Neural cell (in vitro differentiated cells): ENCODE measurements at regions not wholly inside any gene's neighbourhood (a gene's known extent, or its start where the extent isn't known, plus 50 kb on each side); places are given as distances from the start of the nearest gene placed in this dataset.

ENCODE experiments used
- H2AFZ ChIP-seq: fragments of 200-600, 300-800 bp; sonication (generic), shearing (Covaris generic); 2 replicates; pipeline ENCODE4 v1.6.0; 2014; ENCODE audit warnings: low read depth, mild to moderate bottlenecking, antibody characterized with exemption, low read length, moderate library complexity
- H3F3A ChIP-seq: fragments of 200-600 bp; shearing (Covaris generic); 2 replicates; pipeline ENCODE4 v1.6.1; 2016; ENCODE audit warnings: mild to moderate bottlenecking, moderate library complexity, mixed read lengths, antibody characterized with exemption, low read length; ENCODE audit not compliant: insufficient read depth, poor library complexity, severe bottlenecking
- H3K27ac ChIP-seq: fragments of 200-600, 300-800 bp; sonication (generic), shearing (Covaris generic); 2 replicates; pipeline ENCODE4 v1.5.1; 2014; ENCODE audit warnings: mild to moderate bottlenecking, low read length, moderate library complexity
- H3K27me3 ChIP-seq: fragments of 300-800, 200-600 bp; sonication (generic), shearing (Covaris generic); 2 replicates; pipeline ENCODE4 v1.6.0; 2014; ENCODE audit warnings: mild to moderate bottlenecking, low read depth, low read length, moderate library complexity; ENCODE audit not compliant: insufficient read depth
- H3K36me3 ChIP-seq: fragments of 300-800, 200-600 bp; sonication (generic), shearing (Covaris generic); 2 replicates; pipeline ENCODE4 v1.5.1; 2014; ENCODE audit warnings: mild to moderate bottlenecking, antibody characterized with exemption, low read length, moderate library complexity; ENCODE audit not compliant: insufficient read depth
- H3K4me2 ChIP-seq: fragments of 300-800, 200-600 bp; sonication (generic), shearing (Covaris generic); 2 replicates; pipeline ENCODE4 v1.6.0; 2014; ENCODE audit warnings: mild to moderate bottlenecking, low read length
- H3K4me3 ChIP-seq: fragments of 300-800, 200-600 bp; sonication (generic), shearing (Covaris generic); 2 replicates; pipeline ENCODE4 v1.5.1; 2014; ENCODE audit warnings: mild to moderate bottlenecking, low read length, moderate library complexity
- H3K79me2 ChIP-seq: fragments of 200-600 bp; shearing (Covaris generic); replicated peaks from 2 replicates; pipeline ENCODE4 v1.6.0; 2014; ENCODE audit warnings: mild to moderate bottlenecking, low read length, moderate library complexity; ENCODE audit not compliant: insufficient read depth
- H3K9ac ChIP-seq: fragments of 300-800, 200-600 bp; sonication (generic), shearing (Covaris generic); 2 replicates; pipeline ENCODE4 v1.6.1; 2016; ENCODE audit warnings: mild to moderate bottlenecking, low read length, mixed read lengths
- H3K9me2 ChIP-seq: fragments of 200-600 bp; shearing (Covaris generic); 2 replicates; pipeline ENCODE4 v1.6.1; 2016; ENCODE audit warnings: mild to moderate bottlenecking, low read length, mixed read lengths; ENCODE audit not compliant: insufficient read depth
- H3K9me3 ChIP-seq: fragments of 200-600, 300-800 bp; sonication (generic), shearing (Covaris generic); 2 replicates; pipeline ENCODE4 v1.6.1; 2016; ENCODE audit warnings: mild to moderate bottlenecking, mixed run types, low read length, moderate library complexity, mixed read lengths
- H4K20me1 ChIP-seq: fragments of 200-600 bp; shearing (Covaris generic); 2 replicates; pipeline ENCODE4 v1.6.1; 2016; ENCODE audit warnings: mild to moderate bottlenecking, mixed run types; ENCODE audit not compliant: insufficient read depth
- CTCF ChIP-seq: fragments of 450-650 bp; IDR thresholded peaks from 2 replicates; pipeline ENCODE4 v1.5.1; 2014; ENCODE audit warnings: antibody characterized with exemption, mild to moderate bottlenecking, moderate library complexity; ENCODE audit not compliant: poor library complexity, severe bottlenecking
- EP300 ChIP-seq: fragments of 450-650 bp; conservative IDR thresholded peaks from 2 replicates; pipeline ENCODE4 v1.6.1; 2014; ENCODE audit warnings: antibody characterized with exemption, mild to moderate bottlenecking, moderate library complexity; ENCODE audit not compliant: poor library complexity, severe bottlenecking
- EZH2 ChIP-seq: fragments of 200-600, 300-800 bp; shearing (Covaris generic), sonication (generic); IDR thresholded peaks from 2 replicates; pipeline ENCODE4 v1.6.1; 2014; ENCODE audit warnings: antibody characterized with exemption, low read length, borderline replicate concordance, mild to moderate bottlenecking; ENCODE audit not compliant: insufficient read depth, poor library complexity, severe bottlenecking
- MXI1 ChIP-seq: fragments of 450-650 bp; conservative IDR thresholded peaks from 2 replicates; pipeline ENCODE4 v1.6.1; 2014; ENCODE audit warnings: antibody characterized with exemption, mild to moderate bottlenecking; ENCODE audit not compliant: poor library complexity, severe bottlenecking
- POLR2AphosphoS5 ChIP-seq: IDR thresholded peaks from 2 replicates; pipeline ENCODE4 v1.6.1; 2012
- RAD21 ChIP-seq: fragments of 450-650 bp; conservative IDR thresholded peaks from 2 replicates; pipeline ENCODE4 v1.6.1; 2014; ENCODE audit warnings: antibody characterized with exemption, mild to moderate bottlenecking, moderate library complexity
- REST ChIP-seq: IDR thresholded peaks from 2 replicates; pipeline ENCODE4 v1.6.1; 2012; ENCODE audit warnings: borderline replicate concordance
- SMC3 ChIP-seq: fragments of 450-650 bp; conservative IDR thresholded peaks from 2 replicates; pipeline ENCODE4 v1.6.1; 2014; ENCODE audit warnings: antibody characterized with exemption, mild to moderate bottlenecking, moderate library complexity; ENCODE audit not compliant: poor library complexity
- TAF1 ChIP-seq: IDR thresholded peaks from 2 replicates; pipeline ENCODE4 v1.6.1; 2012; ENCODE audit warnings: low read depth

- Histone ChIP-seq H3K27me3 (no peaks in the 10 kb centered on the region), H3K79me2 (no peaks in the 10 kb centered on the region), H3K9ac (no peak overlapping the region), H3K4me3 (no peak overlapping the region), H3F3A (no peaks in the 10 kb centered on the region), H2AFZ (no peak overlapping the region), H3K9me2 (no peaks in the 10 kb centered on the region), H3K27ac (no peak overlapping the region), H4K20me1 (no peaks in the 10 kb centered on the region), H3K4me2 (no peak overlapping the region), H3K9me3 (no peaks in the 10 kb centered on the region), H3K36me3 (no peaks in the 10 kb centered on the region)
- TF ChIP-seq EP300 (no peak), REST (no peak), SMC3 (no peak), RAD21 (no peak), MXI1 (no peak), POLR2AphosphoS5 (no peak), TAF1 (no peak), EZH2 (no peak), CTCF (no peak)
Observed at GRCh38 chr16:82240111-82240510, 70.1 kb upstream of the MPHOSPH6 start.

DNA sequence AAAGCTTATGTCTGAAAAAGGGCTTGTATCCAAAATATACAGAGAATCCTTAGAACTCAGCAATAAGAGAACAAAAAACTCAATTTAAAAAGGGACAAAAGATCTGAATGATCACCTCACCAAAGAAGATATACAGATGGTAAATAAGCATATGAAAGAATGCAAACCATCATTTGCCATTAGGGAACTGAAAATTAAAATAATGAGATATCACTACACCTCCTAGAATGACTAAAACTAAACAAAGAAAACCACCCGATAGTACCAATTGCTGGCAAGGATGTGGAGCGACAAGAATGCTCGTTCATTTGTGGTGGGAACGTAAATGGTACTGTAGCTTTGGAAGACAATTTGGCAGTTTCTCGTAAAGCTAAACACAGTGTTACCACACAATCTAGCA lies 66.9 kb upstream of the MPHOSPH6 start:
- Histone ChIP-seq H3K27me3 (no peaks in the 10 kb centered on the region), H3K4me2 (no peak overlapping the region), H3K36me3 (no peaks in the 10 kb centered on the region), H3K27ac (no peak overlapping the region), H3K79me2 (no peaks in the 10 kb centered on the region), H3K9ac (no peak overlapping the region), H3K9me3 (no peaks in the 10 kb centered on the region), H3F3A (no peaks in the 10 kb centered on the region), H4K20me1 (no peaks in the 10 kb centered on the region), H3K9me2 (no peaks in the 10 kb centered on the region), H3K4me3 (no peak overlapping the region), H2AFZ (no peak overlapping the region)
- TF ChIP-seq RAD21: no peak
- no peak for TF ChIP-seq TAF1
- TF ChIP-seq MXI1: no peak
- TF ChIP-seq POLR2AphosphoS5: no peak
- TF ChIP-seq EZH2: no peak
- TF ChIP-seq EP300: no peak
- TF ChIP-seq REST: no peak
- TF ChIP-seq CTCF: no peak
- TF ChIP-seq SMC3: no peak
